ENCODE measurements at regions not wholly inside any gene's neighbourhood (a gene's known extent, or its start where the extent isn't known, plus 50 kb on each side); places are given as distances from the start of the nearest gene placed in this dataset.
A peak's percentile ranks its signal among the peaks of the same experiment; 100 is the strongest.

- H3K27ac ChIP-seq = no peak overlapping the region
- H3K4me1 ChIP-seq (replicated peaks) = peaks cover 3% of the 10 kb centered on the region
- no peaks in the 10 kb centered on the region for H3K36me3 ChIP-seq
- H3K9me3 ChIP-seq (replicated peaks) = no peaks in the 10 kb centered on the region
- no peak overlapping the region for H3K4me3 ChIP-seq
- H3K27me3 ChIP-seq (replicated peaks) = no peaks in the 10 kb centered on the region
- DNase-seq (ENCODE audit: low read depth in 1 of 2, low spot score in 2 of 2) = no peak
Measured at GRCh38 chrX:65610481-65610880, 57.0 kb upstream of the MSN start.

- H3K4me1 ChIP-seq (replicated peaks) = peaks cover 7% of the 10 kb centered on the region
- H3K9me3 ChIP-seq (replicated peaks) = no peaks in the 10 kb centered on the region
- no peak for DNase-seq (ENCODE audit: low read depth in 1 of 2, low spot score in 2 of 2)
- H3K27ac ChIP-seq = no peak overlapping the region
- no peaks in the 10 kb centered on the region for H3K36me3 ChIP-seq
- no peak overlapping the region for H3K4me3 ChIP-seq
- H3K27me3 ChIP-seq (replicated peaks) = no peaks in the 10 kb centered on the region
Measured at GRCh38 chrX:65610040-65610439, 57.4 kb upstream of the MSN start.

- Histone ChIP-seq H3K4me3 (no peak overlapping the region), H3K9me3 (replicated peaks) (no peaks in the 10 kb centered on the region), H3K4me1 (replicated peaks) (peaks cover 9% of the 10 kb centered on the region), H3K27ac (no peak overlapping the region), H3K27me3 (replicated peaks) (no peaks in the 10 kb centered on the region), H3K36me3 (no peaks in the 10 kb centered on the region)
- DNase-seq (ENCODE audit: low read depth in 1 of 2, low spot score in 2 of 2) = no peak
Measured at GRCh38 chrX:65609237-65609636, 58.2 kb upstream of the MSN start.

GRCh38 chrX:65608026-65608425, 59.4 kb upstream of the MSN start:
- DNase-seq (ENCODE audit: low read depth in 1 of 2, low spot score in 2 of 2) = no peak
- Histone ChIP-seq H3K36me3 (no peaks in the 10 kb centered on the region), H3K27ac (no peak overlapping the region), H3K4me3 (no peak overlapping the region), H3K4me1 (replicated peaks) (peaks cover 9% of the 10 kb centered on the region), H3K9me3 (replicated peaks) (no peaks in the 10 kb centered on the region), H3K27me3 (replicated peaks) (no peaks in the 10 kb centered on the region)

- no peak for DNase-seq (ENCODE audit: low read depth in 1 of 2, low spot score in 2 of 2)
- H3K9me3 ChIP-seq (replicated peaks) = no peaks in the 10 kb centered on the region
- no peaks in the 10 kb centered on the region for H3K36me3 ChIP-seq
- H3K4me3 ChIP-seq = no peak overlapping the region
- no peaks in the 10 kb centered on the region for H3K27me3 ChIP-seq (replicated peaks)
- H3K4me1 ChIP-seq (replicated peaks) = peaks cover 9% of the 10 kb centered on the region
- H3K27ac ChIP-seq = no peak overlapping the region
Measured at GRCh38 chrX:65607070-65607742, 60.2 kb upstream of the MSN start.

GRCh38 chrX:65602221-65602560, 65.3 kb upstream of the MSN start:
- H3K4me1 ChIP-seq (replicated peaks) = peaks cover 23% of the 10 kb centered on the region
- no peak overlapping the region for H3K4me3 ChIP-seq
- H3K36me3 ChIP-seq = no peaks in the 10 kb centered on the region
- DNase-seq (ENCODE audit: low read depth in 1 of 2, low spot score in 2 of 2) = no peak
- peak overlapping the region; percentile 36 for H3K27ac ChIP-seq
- no peaks in the 10 kb centered on the region for H3K27me3 ChIP-seq (replicated peaks)
- no peaks in the 10 kb centered on the region for H3K9me3 ChIP-seq (replicated peaks)

GRCh38 chrX:65601530-65602220, 65.8 kb upstream of the MSN start:
- no peaks in the 10 kb centered on the region for H3K36me3 ChIP-seq
- peak; percentile 56 to 73 for DNase-seq (ENCODE audit: low read depth in 1 of 2, low spot score in 2 of 2)
- peak overlapping the region; percentile 36 for H3K27ac ChIP-seq
- no peak overlapping the region for H3K4me3 ChIP-seq
- H3K9me3 ChIP-seq (replicated peaks) = no peaks in the 10 kb centered on the region
- H3K27me3 ChIP-seq (replicated peaks) = no peaks in the 10 kb centered on the region
- H3K4me1 ChIP-seq (replicated peaks) = peaks cover 24% of the 10 kb centered on the region

- no peak for DNase-seq (ENCODE audit: low read depth in 1 of 2, low spot score in 2 of 2)
- Histone ChIP-seq H3K9me3 (replicated peaks) (no peaks in the 10 kb centered on the region), H3K4me3 (no peak overlapping the region), H3K4me1 (replicated peaks) (peaks cover 30% of the 10 kb centered on the region), H3K27ac (peak overlapping the region; percentile 36), H3K36me3 (no peaks in the 10 kb centered on the region), H3K27me3 (replicated peaks) (no peaks in the 10 kb centered on the region)
Measured at GRCh38 chrX:65601126-65601525, 66.3 kb upstream of the MSN start.

GRCh38 chrX:65600106-65600505, 65.5 kb upstream of the LAS1L start:
- H3K9me3 ChIP-seq (replicated peaks) = no peaks in the 10 kb centered on the region
- no peak overlapping the region for H3K4me3 ChIP-seq
- H3K27me3 ChIP-seq (replicated peaks) = no peaks in the 10 kb centered on the region
- no peaks in the 10 kb centered on the region for H3K36me3 ChIP-seq
- DNase-seq (ENCODE audit: low read depth in 1 of 2, low spot score in 2 of 2) = no peak
- peaks cover 29% of the 10 kb centered on the region for H3K4me1 ChIP-seq (replicated peaks)
- no peak overlapping the region for H3K27ac ChIP-seq

- Histone ChIP-seq H3K4me3 (no peak overlapping the region), H3K27me3 (replicated peaks) (no peaks in the 10 kb centered on the region), H3K27ac (no peak overlapping the region), H3K36me3 (no peaks in the 10 kb centered on the region), H3K9me3 (replicated peaks) (no peaks in the 10 kb centered on the region), H3K4me1 (replicated peaks) (peaks cover 27% of the 10 kb centered on the region)
- DNase-seq (ENCODE audit: low read depth in 1 of 2, low spot score in 2 of 2) = no peak
Measured at GRCh38 chrX:65598559-65599147, 64.1 kb upstream of the LAS1L start.

GRCh38 chrX:65596270-65597034, 61.9 kb upstream of the LAS1L start:
- Histone ChIP-seq H3K4me3 (no peak overlapping the region), H3K4me1 (replicated peaks) (peaks cover 20% of the 10 kb centered on the region), H3K9me3 (replicated peaks) (no peaks in the 10 kb centered on the region), H3K27ac (peak overlapping the region; percentile 85), H3K27me3 (replicated peaks) (no peaks in the 10 kb centered on the region), H3K36me3 (no peaks in the 10 kb centered on the region)
- peak; percentile 45 to 57 for DNase-seq (ENCODE audit: low read depth in 1 of 2, low spot score in 2 of 2)

GRCh38 chrX:65595460-65595876, 60.9 kb upstream of the LAS1L start:
- H3K27me3 ChIP-seq (replicated peaks) = no peaks in the 10 kb centered on the region
- DNase-seq (ENCODE audit: low read depth in 1 of 2, low spot score in 2 of 2) = peak; percentile 90 to 92
- H3K9me3 ChIP-seq (replicated peaks) = no peaks in the 10 kb centered on the region
- H3K27ac ChIP-seq = peak overlapping the region; percentile 85
- no peak overlapping the region for H3K4me3 ChIP-seq
- no peaks in the 10 kb centered on the region for H3K36me3 ChIP-seq
- H3K4me1 ChIP-seq (replicated peaks) = peaks cover 13% of the 10 kb centered on the region

- Histone ChIP-seq H3K27ac (no peak overlapping the region), H3K27me3 (replicated peaks) (no peaks in the 10 kb centered on the region)
Measured at GRCh38 chrX:65591206-65591605, 56.6 kb upstream of the LAS1L start.

GRCh38 chrX:65589304-65589703, 54.7 kb upstream of the LAS1L start:
- Histone ChIP-seq H3K9me3 (replicated peaks) (no peaks in the 10 kb centered on the region), H3K27ac (no peak overlapping the region), H3K4me1 (replicated peaks) (peaks cover 4% of the 10 kb centered on the region; the same call in 1 of the 2 replicates), H3K27me3 (replicated peaks) (no peaks in the 10 kb centered on the region), H3K4me3 (no peak overlapping the region), H3K36me3 (no peaks in the 10 kb centered on the region)
- no peak for DNase-seq (ENCODE audit: low read depth in 1 of 2, low spot score in 2 of 2)

More at GRCh38 chrX:65591206-65591605, 56.6 kb upstream of the LAS1L start:
- Histone ChIP-seq H3K4me3 (no peak overlapping the region), H3K9me3 (replicated peaks) (no peaks in the 10 kb centered on the region), H3K4me1 (replicated peaks) (peaks cover 11% of the 10 kb centered on the region), H3K36me3 (no peaks in the 10 kb centered on the region)
- no peak for DNase-seq (ENCODE audit: low read depth in 1 of 2, low spot score in 2 of 2)
